Stimulated activated CD8-positive, alpha-beta memory T cell treated with anti-CD3 and anti-CD28 coated beads, Interleukin-4, amount 100 ng/mL, for 1 hour (primary cell): ENCODE measurements at regions not wholly inside any gene's neighbourhood (a gene's known extent, or its start where the extent isn't known, plus 50 kb on each side); places are given as distances from the start of the nearest gene placed in this dataset.

Source experiments
- DNase-seq, 2 donors: peaks; one replicate each; pipeline ENCODE4 v3.0.0-alpha.2; 2020; ENCODE audit warnings: low read depth in 2 of 2, low spot score in 1 of 2

DNA sequence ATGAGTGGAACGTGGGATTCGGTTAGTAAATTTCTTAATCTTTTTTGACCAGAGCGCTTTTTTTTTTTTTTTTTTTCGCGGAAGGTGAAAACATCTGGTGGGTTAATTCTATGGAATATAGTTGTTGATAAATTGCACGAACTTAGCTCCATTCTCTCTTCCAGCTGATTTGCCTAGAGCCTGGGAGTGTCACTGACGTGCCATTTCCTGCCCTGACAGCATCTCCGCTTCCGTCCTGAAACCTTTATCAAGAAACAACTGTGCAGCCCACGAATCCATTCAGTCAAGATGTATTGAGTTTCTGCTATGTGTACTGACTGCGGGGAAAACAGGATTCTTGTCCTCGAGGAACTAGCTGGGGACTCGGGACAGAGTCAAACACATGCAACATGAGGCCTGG, 59.5 kb upstream of the TGM3 start:
- DNase-seq: no peak

DNA sequence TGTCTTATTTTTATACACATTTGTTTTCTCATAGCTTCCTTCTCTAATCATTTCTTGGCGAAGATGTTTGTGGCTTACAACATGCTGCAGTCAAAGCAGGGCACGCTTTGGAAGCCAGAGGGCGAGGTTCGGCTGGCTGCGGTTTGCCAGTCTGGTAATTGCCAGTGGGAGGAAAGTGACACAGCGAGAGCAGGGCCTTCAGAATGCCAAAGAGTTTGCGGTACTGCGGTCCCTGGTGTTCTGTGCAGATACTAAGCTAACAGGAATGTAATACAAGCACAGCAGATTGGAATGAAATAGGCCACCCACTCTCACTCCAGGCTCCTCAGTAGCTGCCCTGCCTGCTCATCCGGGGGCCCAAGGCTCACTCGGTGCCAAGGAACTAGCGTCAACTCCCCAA, 58.7 kb upstream of the TGM3 start:
- DNase-seq: no peak

GRCh38 chr20:2238601-2239000, 57.2 kb upstream of the TGM3 start:
- DNase-seq: no peak

DNA sequence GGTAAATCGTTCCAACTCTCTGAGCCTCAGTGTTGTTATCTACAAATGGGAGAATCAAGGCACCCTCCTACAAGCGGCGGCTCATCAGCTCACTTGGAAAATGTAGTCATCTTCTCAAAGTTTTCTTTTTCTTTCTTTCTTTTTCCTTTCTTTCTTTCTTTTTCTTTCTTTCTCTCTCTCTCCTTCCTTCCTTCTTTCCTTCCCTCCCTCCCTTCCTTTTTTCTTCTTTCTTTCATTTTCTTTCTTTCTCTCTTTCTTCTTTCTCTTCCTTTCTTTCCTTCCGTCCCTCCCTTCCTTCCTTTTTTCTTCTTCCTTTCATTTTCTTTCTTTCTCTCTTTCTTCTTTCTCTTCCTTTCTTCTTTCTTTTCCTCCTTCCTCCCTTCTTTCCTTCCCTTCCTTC, 55.0 kb upstream of the TGM3 start:
- DNase-seq: no peak

DNA sequence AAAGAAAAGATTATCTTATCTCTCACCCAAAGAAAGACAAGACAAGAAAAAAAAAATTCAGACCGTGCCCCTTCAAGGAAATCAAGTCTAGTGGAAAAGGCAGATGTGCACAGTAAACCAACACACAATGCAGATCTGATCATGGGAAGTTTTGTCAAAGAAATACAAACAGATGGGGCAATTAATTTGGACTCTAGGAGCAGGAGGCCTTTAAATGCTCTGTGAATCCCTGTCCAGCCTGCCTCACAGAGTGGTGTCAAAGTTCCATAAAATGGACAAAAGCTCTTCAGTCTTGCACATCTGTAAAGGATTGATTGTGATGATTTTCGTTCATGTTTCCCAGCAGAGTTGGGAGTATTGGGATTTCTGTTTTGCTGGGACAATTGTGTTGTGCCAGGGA, 53.1 kb upstream of the TGM3 start:
- no peak for DNase-seq

- no peak for DNase-seq
Observed at GRCh38 chr20:2244523-2244922, 51.3 kb upstream of the TGM3 start.

DNA sequence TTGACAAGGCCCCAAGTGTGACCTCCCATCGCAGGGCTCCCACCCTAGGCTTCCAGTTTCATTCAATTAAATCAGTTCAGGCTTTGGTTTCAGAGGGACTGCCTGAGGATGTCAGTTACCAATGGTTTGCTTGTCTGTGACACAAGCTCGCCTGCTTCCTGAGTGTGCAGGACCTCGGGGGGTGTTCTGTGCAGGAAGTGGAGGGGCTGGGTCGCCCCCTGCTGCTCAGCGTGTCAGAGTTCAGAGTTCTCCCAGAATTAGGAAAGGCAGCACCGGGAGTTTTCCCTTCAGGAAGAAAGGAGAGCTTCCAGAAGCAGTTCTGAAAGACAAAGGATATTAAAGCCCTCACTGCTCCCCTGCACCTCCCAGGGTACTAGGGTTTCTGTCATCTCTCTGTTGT, 50.8 kb upstream of the TGM3 start:
- DNase-seq: no peak

DNA sequence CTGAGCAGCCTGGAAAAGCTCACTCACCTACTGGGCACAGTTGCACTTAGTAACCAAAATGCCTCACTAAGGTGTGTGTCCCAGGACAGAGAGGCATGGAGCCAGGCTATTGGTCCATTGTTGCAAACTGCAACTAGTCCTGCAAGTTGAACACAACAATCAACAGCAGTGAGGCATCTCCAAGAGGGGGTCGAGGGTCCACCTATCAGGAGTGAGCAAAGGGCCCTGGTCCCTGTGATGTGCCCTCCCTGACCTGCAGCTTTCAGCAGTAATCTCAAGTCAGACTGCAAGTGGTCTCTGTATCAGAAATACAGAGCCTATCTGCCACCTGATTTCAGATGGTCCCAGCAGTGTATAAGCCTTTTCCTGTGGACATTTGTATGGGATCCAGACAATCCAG, 50.2 kb upstream of the TGM3 start:
- DNase-seq: no peak
